ENCODE measurements at regions not wholly inside any gene's neighbourhood (a gene's known extent, or its start where the extent isn't known, plus 50 kb on each side); places are given as distances from the start of the nearest gene placed in this dataset.
"Not testable (repeated sequence)": the region's sequence is repeated elsewhere in the genome, so short reads cannot be mapped to it uniquely, and the experiment has no call there.

GRCh38 chrX:63285375-63285774 is 65.8 kb downstream of the SPIN4 start:
- DNase-seq (ENCODE audit: low read depth): no peak

- DNase-seq (ENCODE audit: low read depth): no peak
Observed at GRCh38 chrX:63284659-63285058, 66.5 kb downstream of the SPIN4 start.

GRCh38 chrX:63283348-63283747 is 67.8 kb downstream of the SPIN4 start:
- no peak for DNase-seq (ENCODE audit: low read depth)

- DNase-seq (ENCODE audit: low read depth): no peak
Observed at GRCh38 chrX:63282828-63283227, 68.3 kb downstream of the SPIN4 start.

GRCh38 chrX:63282077-63282476 is 69.1 kb downstream of the SPIN4 start:
- DNase-seq (ENCODE audit: low read depth): no peak

GRCh38 chrX:63281465-63281864 is 69.7 kb downstream of the SPIN4 start:
- DNase-seq (ENCODE audit: low read depth): no peak

- DNase-seq (ENCODE audit: low read depth): not testable (repeated sequence)
Observed at GRCh38 chrX:63277394-63277793, 73.7 kb downstream of the SPIN4 start.

GRCh38 chrX:63275127-63275526 is 76.0 kb downstream of the SPIN4 start:
- DNase-seq (ENCODE audit: low read depth): peak; percentile 19

- no peak for DNase-seq (ENCODE audit: low read depth)
Observed at GRCh38 chrX:63270873-63271272, 80.3 kb downstream of the SPIN4 start.

GRCh38 chrX:63258144-63258543 is 93.0 kb downstream of the SPIN4 start:
- no peak for DNase-seq (ENCODE audit: low read depth)

GRCh38 chrX:63250253-63250868 is 100.8 kb downstream of the SPIN4 start:
- DNase-seq (ENCODE audit: low read depth): peak; percentile 54

- not testable (repeated sequence) for DNase-seq (ENCODE audit: low read depth)
Observed at GRCh38 chrX:63242689-63243088, 108.4 kb downstream of the SPIN4 start.

GRCh38 chrX:63235963-63236362 is 115.2 kb downstream of the SPIN4 start:
- DNase-seq (ENCODE audit: low read depth): not testable (repeated sequence)

- DNase-seq (ENCODE audit: low read depth): not testable (repeated sequence)
Observed at GRCh38 chrX:63233013-63233412, 118.1 kb downstream of the SPIN4 start.

- DNase-seq (ENCODE audit: low read depth): not testable (repeated sequence)
Observed at GRCh38 chrX:63218202-63218601, 132.9 kb downstream of the SPIN4 start.

- not testable (repeated sequence) for DNase-seq (ENCODE audit: low read depth)
Observed at GRCh38 chrX:63217549-63217948, 133.6 kb downstream of the SPIN4 start.

GRCh38 chrX:63209645-63210044 is 141.5 kb downstream of the SPIN4 start:
- not testable (repeated sequence) for DNase-seq (ENCODE audit: low read depth)

- DNase-seq (ENCODE audit: low read depth): not testable (repeated sequence)
Observed at GRCh38 chrX:63209128-63209527, 142.0 kb downstream of the SPIN4 start.

- DNase-seq (ENCODE audit: low read depth): not testable (repeated sequence)
Observed at GRCh38 chrX:63204266-63205074, 146.7 kb downstream of the SPIN4 start.

- DNase-seq (ENCODE audit: low read depth): not testable (repeated sequence)
Observed at GRCh38 chrX:63201987-63202386, 149.1 kb downstream of the SPIN4 start.

GRCh38 chrX:63198693-63199092 is 152.4 kb downstream of the SPIN4 start:
- not testable (repeated sequence) for DNase-seq (ENCODE audit: low read depth)

- not testable (repeated sequence) for DNase-seq (ENCODE audit: low read depth)
Observed at GRCh38 chrX:63192366-63193041, 158.6 kb downstream of the SPIN4 start.

Data from HT1080 (cell line).